Trophoblast cell (in vitro differentiated cells and primary cell): ENCODE measurements at regions not wholly inside any gene's neighbourhood (a gene's known extent, or its start where the extent isn't known, plus 50 kb on each side); places are given as distances from the start of the nearest gene placed in this dataset.

ENCODE experiments used
- DNase-seq, 2 donors: peaks; one replicate each; pipeline ENCODE4 v3.0.0-alpha.2; 2016
- H2AFZ ChIP-seq: 2 replicates; pipeline ENCODE4 v1.6.1; 2013; ENCODE audit warnings: low read length, moderate library complexity, mild to moderate bottlenecking; ENCODE audit not compliant: insufficient read depth, poor library complexity
- H2AK5ac ChIP-seq: 2 replicates; pipeline ENCODE4 v1.6.1; 2013; ENCODE audit warnings: mild to moderate bottlenecking, low read length
- H2BK120ac ChIP-seq: 2 replicates; pipeline ENCODE4 v1.6.1; 2013; ENCODE audit warnings: low read length, mild to moderate bottlenecking, moderate library complexity; ENCODE audit not compliant: insufficient read depth, poor library complexity
- H2BK12ac ChIP-seq: 2 replicates; pipeline ENCODE4 v1.6.1; 2013; ENCODE audit warnings: mild to moderate bottlenecking, low read length, moderate library complexity
- H2BK5ac ChIP-seq: 2 replicates; pipeline ENCODE4 v1.6.1; 2013; ENCODE audit warnings: low read length, low read depth, moderate library complexity, mild to moderate bottlenecking; ENCODE audit not compliant: poor library complexity
- H3K14ac ChIP-seq: 2 replicates; pipeline ENCODE4 v1.6.1; 2013; ENCODE audit warnings: mild to moderate bottlenecking, low read length
- H3K18ac ChIP-seq: 2 replicates; pipeline ENCODE4 v1.6.1; 2013; ENCODE audit warnings: mild to moderate bottlenecking, low read length
- H3K23ac ChIP-seq: 2 replicates; pipeline ENCODE4 v1.6.1; 2013; ENCODE audit warnings: low read length
- H3K27ac ChIP-seq: 2 replicates; pipeline ENCODE4 v1.5.1; 2013; ENCODE audit warnings: low read depth, mild to moderate bottlenecking, inconsistent platforms, low read length, moderate library complexity
- H3K27me3 ChIP-seq: 2 replicates; pipeline ENCODE4 v1.6.1; 2013; ENCODE audit warnings: inconsistent platforms, mild to moderate bottlenecking, low read length, moderate library complexity; ENCODE audit not compliant: insufficient read depth
- H3K36me3 ChIP-seq, 2 experiments: 1 replicate in 1 of 2; 2 replicates in 1 of 2; pipeline ENCODE4 v1.6.1; 2013; ENCODE audit warnings: low read length in 2 of 2, mild to moderate bottlenecking in 2 of 2, moderate library complexity in 1 of 2; ENCODE audit not compliant: insufficient read depth in 2 of 2, control insufficient read depth in 1 of 2
- H3K4ac ChIP-seq: 2 replicates; pipeline ENCODE4 v1.6.1; 2013; ENCODE audit warnings: low read depth, mild to moderate bottlenecking, low read length, moderate library complexity
- H3K4me1 ChIP-seq, 2 experiments: 1 replicate in 1 of 2; 2 replicates in 1 of 2; pipeline ENCODE4 v1.6.1; 2013; ENCODE audit warnings: low read length in 2 of 2, mild to moderate bottlenecking in 2 of 2, moderate library complexity in 1 of 2; ENCODE audit not compliant: insufficient read depth in 2 of 2, control insufficient read depth in 1 of 2
- H3K4me2 ChIP-seq: 2 replicates; pipeline ENCODE4 v1.6.1; 2013; ENCODE audit warnings: inconsistent platforms, mild to moderate bottlenecking, low read length, moderate library complexity
- H3K4me3 ChIP-seq: 2 replicates; pipeline ENCODE4 v1.5.1; 2013; ENCODE audit warnings: mild to moderate bottlenecking, low read depth, low read length, inconsistent platforms
- H3K79me1 ChIP-seq: one replicate; pipeline ENCODE4 v1.6.1; 2013; ENCODE audit warnings: low read length
- H3K79me2 ChIP-seq: 2 replicates; pipeline ENCODE4 v1.6.1; 2013; ENCODE audit warnings: low read length, mild to moderate bottlenecking; ENCODE audit not compliant: control insufficient read depth, insufficient read depth, poor library complexity
- H3K9ac ChIP-seq: 2 replicates; pipeline ENCODE4 v1.6.1; 2013; ENCODE audit warnings: mild to moderate bottlenecking, low read length
- H3K9me3 ChIP-seq: 2 replicates; pipeline ENCODE4 v1.6.1; 2013; ENCODE audit warnings: low read depth, mild to moderate bottlenecking, control low read depth, inconsistent platforms, low read length; ENCODE audit not compliant: insufficient read depth
- H4K12ac ChIP-seq: 2 replicates; pipeline ENCODE4 v1.6.1; 2013; ENCODE audit warnings: low read depth, mild to moderate bottlenecking, low read length, moderate library complexity
- H4K8ac ChIP-seq: 2 replicates; pipeline ENCODE4 v1.6.1; 2013; ENCODE audit warnings: low read depth, mild to moderate bottlenecking, low read length, moderate library complexity
- H4K91ac ChIP-seq: one replicate; pipeline ENCODE4 v1.6.1; 2013; ENCODE audit warnings: low read depth, mild to moderate bottlenecking, low read length, moderate library complexity
- WGBS: extraction: QIAGEN DNeasy Blood & Tissue Kit; methylation state at CpG from one replicate; pipeline ENCODE4 v1.1.7; 2013; ENCODE audit warnings: missing lambda C conversion rate; ENCODE audit not compliant: insufficient read length, insufficient coverage; ENCODE audit errors: extremely low coverage; 5-methylcytosine and 5-hydroxymethylcytosine counted together

DNA sequence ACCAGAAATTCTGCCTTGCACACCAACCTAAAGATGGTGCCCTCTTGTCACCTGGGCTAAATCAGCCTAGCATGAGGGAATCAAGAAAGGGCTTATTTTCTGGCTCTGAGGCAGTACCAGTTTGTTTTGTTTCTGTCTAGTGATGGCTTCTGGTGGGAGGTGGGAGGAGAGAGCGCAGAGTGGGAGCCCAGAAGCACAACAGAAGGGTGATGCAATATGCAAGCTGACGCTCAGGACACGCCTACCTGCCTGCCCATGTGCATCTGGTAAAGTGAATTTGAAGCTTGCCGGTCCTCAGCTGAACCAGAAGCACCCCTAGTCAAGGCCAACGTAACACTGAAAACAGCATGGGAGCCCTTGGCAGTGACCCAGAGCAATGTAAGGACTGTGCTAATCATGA, 138.4 kb upstream of the TIAM1 start:
- H3K79me2 ChIP-seq, result no peaks in the 10 kb centered on the region
- H2BK12ac ChIP-seq, result no peak overlapping the region
- no peak overlapping the region for H4K91ac ChIP-seq
- peak overlapping the region; percentile 38 for H3K23ac ChIP-seq
- no peak overlapping the region for H3K9ac ChIP-seq
- peaks cover 0 to 5% of the 10 kb centered on the region in 2 experiments for H3K36me3 ChIP-seq
- no peaks in the 10 kb centered on the region for H3K79me1 ChIP-seq
- peaks cover 16% of the 10 kb centered on the region for H3K9me3 ChIP-seq
- no peak overlapping the region for H4K8ac ChIP-seq
- H3K18ac ChIP-seq, result no peak overlapping the region
- no CpG with 5 or more reads among the region's 5 CpGs for WGBS
- no peak overlapping the region for H2BK5ac ChIP-seq
- no peak overlapping the region for H3K27ac ChIP-seq
- no peaks in the 10 kb centered on the region for H3K27me3 ChIP-seq
- H3K4ac ChIP-seq, result no peak overlapping the region
- no peak overlapping the region for H4K12ac ChIP-seq
- no peak overlapping the region for H2AK5ac ChIP-seq
- H3K4me3 ChIP-seq, result no peak overlapping the region
- H2BK120ac ChIP-seq, result no peak overlapping the region
- no peak overlapping the region for H2AFZ ChIP-seq
- H3K14ac ChIP-seq, result no peak overlapping the region
- no peak for DNase-seq
- H3K4me2 ChIP-seq, result no peak overlapping the region
- no peaks in the 10 kb centered on the region for H3K4me1 ChIP-seq

DNA sequence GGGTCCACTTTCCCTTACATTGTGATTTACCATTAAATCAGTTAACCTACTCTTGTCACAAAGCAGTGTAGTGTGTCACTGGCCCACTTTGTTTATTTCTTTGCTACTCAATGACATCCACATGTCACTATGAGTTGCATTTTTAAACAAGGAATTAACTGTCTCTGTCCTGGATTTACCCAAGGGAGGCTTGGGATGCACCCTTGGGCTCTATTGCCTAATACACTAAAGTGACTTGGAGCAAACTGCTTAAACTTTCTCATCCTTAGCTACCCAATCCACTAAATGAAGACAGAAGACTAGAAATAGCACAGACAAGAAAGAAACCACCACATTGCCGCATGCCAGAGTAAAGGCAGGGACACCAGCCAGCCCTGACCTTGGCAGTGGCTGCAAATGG, 136.2 kb upstream of the TIAM1 start:
- no peak overlapping the region for H2BK120ac ChIP-seq
- H2BK12ac ChIP-seq, result no peak overlapping the region
- no peak overlapping the region for H2AFZ ChIP-seq
- H3K79me1 ChIP-seq, result no peaks in the 10 kb centered on the region
- no peak overlapping the region for H3K27ac ChIP-seq
- no peak overlapping the region for H4K91ac ChIP-seq
- H3K4me3 ChIP-seq, result no peak overlapping the region
- H4K12ac ChIP-seq, result no peak overlapping the region
- H3K36me3 ChIP-seq, result peaks cover 0 to 2% of the 10 kb centered on the region in 2 experiments
- H2AK5ac ChIP-seq, result no peak overlapping the region
- no peak overlapping the region for H2BK5ac ChIP-seq
- H3K4ac ChIP-seq, result no peak overlapping the region
- no peaks in the 10 kb centered on the region for H3K27me3 ChIP-seq
- no peak overlapping the region for H3K23ac ChIP-seq
- no peak overlapping the region for H3K14ac ChIP-seq
- no CpG with 5 or more reads among the region's 1 CpG for WGBS
- H3K9ac ChIP-seq, result no peak overlapping the region
- no peak overlapping the region for H4K8ac ChIP-seq
- no peaks in the 10 kb centered on the region for H3K79me2 ChIP-seq
- H3K18ac ChIP-seq, result no peak overlapping the region
- no peak overlapping the region for H3K4me2 ChIP-seq
- no peak for DNase-seq
- no peaks in the 10 kb centered on the region for H3K4me1 ChIP-seq
- peaks cover 9% of the 10 kb centered on the region for H3K9me3 ChIP-seq

DNA sequence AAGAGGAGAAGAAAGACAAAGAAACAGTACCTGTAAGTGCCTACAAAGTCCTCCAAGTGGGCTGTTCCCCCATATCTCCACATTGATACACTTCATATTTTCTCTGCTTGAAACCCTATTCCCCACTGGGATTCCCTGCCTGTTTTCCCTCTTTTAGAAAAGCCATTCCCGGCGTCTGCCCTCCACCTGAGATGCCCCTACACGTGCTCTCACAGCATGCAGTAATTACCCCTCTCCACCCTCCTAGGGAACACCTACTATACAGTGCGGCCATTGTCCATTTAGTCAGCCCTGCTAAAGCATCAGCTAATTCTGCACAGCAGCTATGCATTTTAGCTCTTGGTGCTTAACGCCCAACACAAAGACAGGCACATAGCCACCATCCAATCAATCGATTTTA, 135.7 kb upstream of the TIAM1 start:
- Histone ChIP-seq H3K36me3 (peaks cover 0 to 2% of the 10 kb centered on the region in 2 experiments), H4K8ac (no peak overlapping the region), H3K27me3 (no peaks in the 10 kb centered on the region), H2AK5ac (no peak overlapping the region), H2BK5ac (no peak overlapping the region), H3K4me3 (no peak overlapping the region), H3K79me1 (no peaks in the 10 kb centered on the region), H2BK120ac (no peak overlapping the region), H3K18ac (no peak overlapping the region), H3K4me2 (no peak overlapping the region), H4K12ac (no peak overlapping the region), H3K14ac (no peak overlapping the region), H3K79me2 (no peaks in the 10 kb centered on the region), H3K4me1 (no peaks in the 10 kb centered on the region), H4K91ac (no peak overlapping the region), H3K23ac (no peak overlapping the region), H2BK12ac (no peak overlapping the region), H3K9ac (no peak overlapping the region), H2AFZ (no peak overlapping the region), H3K9me3 (peaks cover 9% of the 10 kb centered on the region), H3K27ac (no peak overlapping the region), H3K4ac (no peak overlapping the region)
- no CpG with 5 or more reads among the region's 6 CpGs for WGBS
- DNase-seq, result no peak

DNA sequence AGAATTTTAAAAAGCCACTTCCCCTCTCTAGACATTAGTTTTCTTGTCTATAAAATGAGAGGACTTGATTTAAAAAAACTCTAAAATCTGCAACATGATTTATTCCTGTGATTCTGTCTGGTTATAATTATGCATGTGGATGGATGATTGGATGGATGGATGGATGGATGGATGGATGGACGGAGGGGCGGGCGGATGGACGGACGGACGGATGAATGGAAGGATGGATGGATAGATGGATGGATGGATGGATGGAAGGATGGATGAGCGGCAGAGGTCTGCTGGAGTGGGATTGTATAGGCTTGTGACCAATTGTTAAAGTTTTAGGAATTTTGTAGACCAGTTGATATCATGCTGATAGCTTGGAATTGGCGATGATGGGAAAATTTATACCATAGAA, 135.2 kb upstream of the TIAM1 start:
- no peak overlapping the region for H2AK5ac ChIP-seq
- H3K4me1 ChIP-seq, result no peaks in the 10 kb centered on the region
- H2BK5ac ChIP-seq, result no peak overlapping the region
- H4K8ac ChIP-seq, result no peak overlapping the region
- H3K18ac ChIP-seq, result no peak overlapping the region
- no peak overlapping the region for H4K91ac ChIP-seq
- no peaks in the 10 kb centered on the region for H3K27me3 ChIP-seq
- H3K9ac ChIP-seq, result no peak overlapping the region
- no peak overlapping the region for H2BK12ac ChIP-seq
- H3K79me2 ChIP-seq, result no peaks in the 10 kb centered on the region
- H3K9me3 ChIP-seq, result peaks cover 7% of the 10 kb centered on the region
- H3K4me3 ChIP-seq, result no peak overlapping the region
- H3K4ac ChIP-seq, result no peak overlapping the region
- no peak overlapping the region for H3K27ac ChIP-seq
- no peak overlapping the region for H3K14ac ChIP-seq
- H2AFZ ChIP-seq, result no peak overlapping the region
- no peak for DNase-seq
- H3K36me3 ChIP-seq, result no peaks in the 10 kb centered on the region
- H4K12ac ChIP-seq, result no peak overlapping the region
- H3K4me2 ChIP-seq, result no peak overlapping the region
- no peaks in the 10 kb centered on the region for H3K79me1 ChIP-seq
- 100% methylated on average over 5 of the region's 8 CpGs for WGBS
- no peak overlapping the region for H3K23ac ChIP-seq
- H2BK120ac ChIP-seq, result no peak overlapping the region
